K562 (cell line): ENCODE measurements at regions not wholly inside any gene's neighbourhood (a gene's known extent, or its start where the extent isn't known, plus 50 kb on each side); places are given as distances from the start of the nearest gene placed in this dataset.

ENCODE experiments used
- CBX3 ChIP-seq, 2 experiments: IDR thresholded peaks; 1 replicate in 1 of 2; 2 replicates in 1 of 2; pipeline ENCODE4 v1.6.1; 2012; ENCODE audit warnings: inconsistent platforms in 2 of 2, low read length in 2 of 2, borderline replicate concordance in 1 of 2, control low read depth in 1 of 2
- CEBPZ ChIP-seq: fragments of 150-350 bp; IDR thresholded peaks from 2 replicates; pipeline ENCODE4 v1.6.1; 2014; ENCODE audit warnings: low read depth, mild to moderate bottlenecking, low read length, borderline replicate concordance
- CREM ChIP-seq: IDR thresholded peaks from 2 replicates; pipeline ENCODE4 v1.6.1; 2014; ENCODE audit warnings: antibody characterized with exemption, low read depth
- HDAC3 ChIP-seq: fragments of 450-650 bp; IDR thresholded peaks from 2 replicates; pipeline ENCODE4 v1.6.1; 2018; ENCODE audit warnings: borderline replicate concordance, mild to moderate bottlenecking, moderate library complexity; ENCODE audit not compliant: partially characterized antibody
- HNRNPL ChIP-seq: fragments of 200-400 bp; formaldehyde crosslinking; IDR thresholded peaks from 2 replicates; pipeline ENCODE4 v1.6.1; 2017; ENCODE audit warnings: low read depth, mild to moderate bottlenecking, low read length
- HNRNPLL ChIP-seq: fragments of 200-400 bp; formaldehyde crosslinking; IDR thresholded peaks from 2 replicates; pipeline ENCODE4 v1.6.1; 2017; ENCODE audit warnings: low read length, low read depth, mild to moderate bottlenecking; ENCODE audit not compliant: poor library complexity, severe bottlenecking
- MEF2A ChIP-seq: IDR thresholded peaks from 2 replicates; pipeline ENCODE4 v1.6.1; 2011; ENCODE audit warnings: low read depth, mild to moderate bottlenecking, low read length, moderate library complexity; ENCODE audit not compliant: control insufficient read depth
- NR4A1 ChIP-seq, 2 experiments: fragments of 250-450 bp in 1 of 2; fragments of 450-650 bp in 1 of 2; sonication (Bioruptor Pico) in 1 of 2; IDR thresholded peaks; 2 replicates each; pipeline versions ENCODE4 v1.4.0 to v1.6.1; 2016 to 2020; ENCODE audit warnings: mild to moderate bottlenecking in 2 of 2, missing compliant biosample characterization in 1 of 2, missing genetic modification characterization in 1 of 2, moderate library complexity in 1 of 2
- PML ChIP-seq: IDR thresholded peaks from 2 replicates; pipeline ENCODE4 v1.6.1; 2012; ENCODE audit warnings: low read length, inconsistent platforms
- POLR2AphosphoS2 ChIP-seq: IDR thresholded peaks from 2 replicates; pipeline ENCODE4 v1.6.1; 2012; ENCODE audit warnings: low read length, improper control_type of control experiment
- RAD21 ChIP-seq, 2 experiments: fragments of 250-450 bp in 1 of 2; fragments of 450-650 bp in 1 of 2; sonication (Bioruptor Pico) in 1 of 2; formaldehyde crosslinking in 1 of 2; IDR thresholded peaks in 1 of 2; conservative IDR thresholded peaks in 1 of 2; 2 replicates each; pipeline versions ENCODE4 v1.4.0 to v1.8.0; 2020 to 2022; ENCODE audit warnings: mild to moderate bottlenecking in 2 of 2, moderate library complexity in 1 of 2
- RBM17 ChIP-seq: fragments of 200-400 bp; formaldehyde crosslinking; IDR thresholded peaks from 2 replicates; pipeline ENCODE4 v1.6.1; 2017; ENCODE audit warnings: low read depth, mild to moderate bottlenecking, low read length, borderline replicate concordance
- SETDB1 ChIP-seq: IDR thresholded peaks from one replicate; pipeline ENCODE4 v1.6.1; 2012; ENCODE audit warnings: low read length, control low read depth, inconsistent platforms
- SREBF2 ChIP-seq: sonication (generic); formaldehyde crosslinking; IDR thresholded peaks from 2 replicates; pipeline ENCODE4 v1.4.0; 2020; ENCODE audit warnings: mild to moderate bottlenecking, missing genetic modification reagents
- SRSF9 ChIP-seq: fragments of 200-400 bp; formaldehyde crosslinking; IDR thresholded peaks from 2 replicates; pipeline ENCODE4 v1.6.1; 2017; ENCODE audit warnings: low read depth, low read length, borderline replicate concordance
- TCF7L2 ChIP-seq: fragments of 150-350 bp; IDR thresholded peaks from 2 replicates; pipeline ENCODE4 v1.6.1; 2016; ENCODE audit warnings: low read depth, mild to moderate bottlenecking, low read length, moderate library complexity
- TOE1 ChIP-seq, 2 experiments: fragments of 450-650 bp in 1 of 2; sonication (generic) in 1 of 2; formaldehyde crosslinking in 1 of 2; IDR thresholded peaks; 2 replicates each; pipeline versions ENCODE4 v1.7.1 to v1.8.0; 2016 to 2022; ENCODE audit warnings: borderline replicate concordance in 2 of 2, mild to moderate bottlenecking in 2 of 2, antibody characterized with exemption in 1 of 2, inconsistent platforms in 1 of 2, low read depth in 1 of 2, missing genetic modification reagents in 1 of 2, moderate library complexity in 1 of 2
- ZBTB12 ChIP-seq: fragments of 250-450 bp; sonication (Bioruptor Pico); IDR thresholded peaks from 2 replicates; pipeline ENCODE4 v1.4.0; 2020
- ZBTB8A ChIP-seq: fragments of 450-650 bp; IDR thresholded peaks from 2 replicates; pipeline ENCODE4 v1.6.1; 2018; ENCODE audit warnings: mild to moderate bottlenecking, moderate library complexity; ENCODE audit not compliant: partially characterized antibody
- ZNF3 ChIP-seq: fragments of 250-450 bp; sonication (Bioruptor Pico); IDR thresholded peaks from 2 replicates; pipeline ENCODE4 v1.5.0; 2021; ENCODE audit warnings: mild to moderate bottlenecking, moderate library complexity
- ZNF384 ChIP-seq: IDR thresholded peaks from 2 replicates; pipeline ENCODE4 v1.6.1; 2012; ENCODE audit warnings: low read depth, low read length, improper control_type of control experiment
- ZNF586 ChIP-seq: fragments of 450-650 bp; formaldehyde crosslinking; conservative IDR thresholded peaks from 2 replicates; pipeline ENCODE4 v1.4.0; 2020; ENCODE audit warnings: mild to moderate bottlenecking, moderate library complexity
- TF ChIP-seq, protein P1 (sequence below): fragments of 450-650 bp; formaldehyde crosslinking; IDR thresholded peaks from 2 replicates; pipeline ENCODE4 v1.4.0; 2020; ENCODE audit warnings: mild to moderate bottlenecking, moderate library complexity

DNA sequence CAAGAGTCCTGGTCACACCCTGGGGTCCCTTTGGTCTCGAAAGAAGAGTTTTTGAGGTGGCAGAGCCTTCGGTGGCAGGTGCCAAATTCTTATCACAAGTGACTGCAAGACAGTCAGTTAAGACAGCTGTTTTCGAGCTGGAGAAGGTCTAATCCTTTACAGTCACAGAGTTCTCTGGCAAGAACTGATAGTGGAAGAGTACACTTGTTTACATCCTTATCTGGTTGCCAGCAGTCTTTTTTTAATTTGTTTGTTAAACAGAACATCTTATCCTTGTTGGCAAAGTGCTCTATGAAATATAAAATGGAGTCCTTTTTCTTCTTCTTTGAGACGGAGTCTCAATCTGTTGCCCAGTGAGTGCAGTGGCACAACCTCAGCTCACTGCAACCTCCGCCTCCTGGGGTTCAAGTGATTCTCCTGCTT, 50.4 kb upstream of the ELOVL6 start (continued):
- no peak for TF ChIP-seq NR4A1 (CRISPR knock-in tag; IDR thresholded peaks at IDR 0.05)
- no peak; the same call in 1 of the 2 replicates for TF ChIP-seq NR4A1 (tag; IDR thresholded peaks at IDR 0.05)
- peak in 1 of 2 experiments; percentile 76; a peak in 1 of 3 replicates for TF ChIP-seq CBX3 (IDR thresholded peaks at IDR 0.05; ENCODE audit: borderline replicate concordance in 1 of 2, low read length in 2 of 2)
- peak; percentile 85 for TF ChIP-seq CREM
- no peak for TF ChIP-seq SREBF2
- no peak for TF ChIP-seq ZBTB8A
- TF ChIP-seq SRSF9, result no peak
- TF ChIP-seq ZNF3 (CRISPR knock-in tag), result no peak
- no peak for TF ChIP-seq HNRNPLL
- TF ChIP-seq TOE1 (IDR thresholded peaks at IDR 0.05; ENCODE audit: borderline replicate concordance), result 0 out of 2 replicates have a peak, but pooled peaks have one; percentile 23
- TF ChIP-seq TOE1 (CRISPR knock-in tag; IDR thresholded peaks at IDR 0.05; ENCODE audit: borderline replicate concordance, low read depth), result no peak
- no peak for TF ChIP-seq ZNF586 (CRISPR knock-in tag)
- TF ChIP-seq CEBPZ, result no peak
- no peak for TF ChIP-seq HNRNPL
- peak; percentile 21; the same call in 1 of the 2 replicates for TF ChIP-seq ZBTB12 (CRISPR knock-in tag)
- TF ChIP-seq RBM17, result no peak
- no peak for TF ChIP-seq POLR2AphosphoS2
- TF ChIP-seq, protein P1, sequence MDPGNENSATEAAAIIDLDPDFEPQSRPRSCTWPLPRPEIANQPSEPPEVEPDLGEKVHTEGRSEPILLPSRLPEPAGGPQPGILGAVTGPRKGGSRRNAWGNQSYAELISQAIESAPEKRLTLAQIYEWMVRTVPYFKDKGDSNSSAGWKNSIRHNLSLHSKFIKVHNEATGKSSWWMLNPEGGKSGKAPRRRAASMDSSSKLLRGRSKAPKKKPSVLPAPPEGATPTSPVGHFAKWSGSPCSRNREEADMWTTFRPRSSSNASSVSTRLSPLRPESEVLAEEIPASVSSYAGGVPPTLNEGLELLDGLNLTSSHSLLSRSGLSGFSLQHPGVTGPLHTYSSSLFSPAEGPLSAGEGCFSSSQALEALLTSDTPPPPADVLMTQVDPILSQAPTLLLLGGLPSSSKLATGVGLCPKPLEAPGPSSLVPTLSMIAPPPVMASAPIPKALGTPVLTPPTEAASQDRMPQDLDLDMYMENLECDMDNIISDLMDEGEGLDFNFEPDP (CRISPR knock-in tag), result peak; percentile 74; the same call in 1 of the 2 replicates
- peak; percentile 97 for TF ChIP-seq HDAC3
- TF ChIP-seq SETDB1, result no peak
- TF ChIP-seq RAD21 (CRISPR knock-in tag; conservative IDR thresholded peaks at IDR 0.05 in 1 of 2, IDR thresholded peaks at IDR 0.05 in 1 of 2), result 0 out of 4 replicates have a peak, but pooled peaks of 1 of the 2 experiments have one; percentile 5
- TF ChIP-seq TCF7L2, result no peak
- TF ChIP-seq MEF2A, result peak; percentile 65; the same call in 1 of the 2 replicates
- TF ChIP-seq PML, result peak; percentile 99
- TF ChIP-seq ZNF384, result peak; percentile 85
